B cell (primary cell): ENCODE measurements at regions not wholly inside any gene's neighbourhood (a gene's known extent, or its start where the extent isn't known, plus 50 kb on each side); places are given as distances from the start of the nearest gene placed in this dataset.

Experiments
- ATAC-seq: fragments of 200-7000 bp; cut with Tn5 transposase; one replicate; pipeline ENCODE4 v1.10.0; 2021; ENCODE audit warnings: low read depth, mild to moderate bottlenecking, moderate number of reproducible peaks, moderate library complexity
- CTCF ChIA-PET: fragments of 350-600 bp; sonication (Branson Sonifier 250); formaldehyde crosslinking; loops from one replicate; lab custom pipeline; 2021; ENCODE audit warnings: antibody characterized with exemption, inconsistent platforms; lab: Charles Lee
- POLR2A ChIA-PET: fragments of 350-600 bp; sonication (Branson Sonifier 250); formaldehyde crosslinking; loops from one replicate; lab custom pipeline; 2021; ENCODE audit warnings: antibody characterized with exemption; lab: Charles Lee
- DNase-seq: peaks from one replicate; pipeline ENCODE4 v3.0.0; 2013
- H2AFZ ChIP-seq: 2 replicates; pipeline ENCODE4 v1.6.1; 2012; ENCODE audit warnings: mild to moderate bottlenecking, low read depth, low read length; ENCODE audit not compliant: insufficient read depth, poor library complexity, severe bottlenecking
- H3K27ac ChIP-seq, 2 donors: 1 replicate in 1 of 2; 2 replicates in 1 of 2; pipeline ENCODE4 v1.5.1; 2012 to 2013; ENCODE audit warnings: low read length in 2 of 2, mild to moderate bottlenecking in 2 of 2, moderate library complexity in 1 of 2
- H3K27me3 ChIP-seq, 4 experiments: fragments of 200-600 bp in 1 of 4; sonication (generic) in 1 of 4; replicated peaks in 1 of 4; 1 replicate in 2 of 4; 2 replicates in 2 of 4; pipeline versions ENCODE4 v1.6.1 to v1.7.0; 2013 to 2016; ENCODE audit warnings: low read length in 3 of 4, mild to moderate bottlenecking in 2 of 4, mixed read lengths in 1 of 4, moderate library complexity in 1 of 4; ENCODE audit not compliant: insufficient read depth in 4 of 4, control insufficient read depth in 3 of 4; ENCODE audit errors: control extremely low read depth in 1 of 4
- H3K36me3 ChIP-seq, 2 experiments: replicated peaks in 1 of 2; 1 replicate in 1 of 2; 2 replicates in 1 of 2; pipeline versions ENCODE4 v1.6.1 to v1.7.1; 2013; ENCODE audit warnings: low read length in 1 of 2; ENCODE audit not compliant: insufficient read depth in 2 of 2, control insufficient read depth in 1 of 2; ENCODE audit errors: control extremely low read depth in 1 of 2, extremely low read depth in 1 of 2
- H3K4me1 ChIP-seq, 2 donors: fragments of 200-600 bp in 1 of 2; sonication (generic) in 1 of 2; 1 replicate in 1 of 2; 2 replicates in 1 of 2; pipeline versions ENCODE4 v1.5.1 to v1.6.1; 2013 to 2017; ENCODE audit warnings: low read length in 2 of 2; ENCODE audit not compliant: control insufficient read depth in 2 of 2, insufficient read depth in 2 of 2
- H3K4me2 ChIP-seq: replicated peaks from 2 replicates; pipeline ENCODE3; 2012; ENCODE audit warnings: mild to moderate bottlenecking, low read depth, low read length; ENCODE audit not compliant: poor library complexity, severe bottlenecking
- H3K4me3 ChIP-seq, 5 experiments: fragments of 200-600 bp in 1 of 5; sonication (generic) in 1 of 5; 1 replicate in 3 of 5; 2 replicates in 2 of 5; pipeline versions ENCODE4 v1.5.1 to v1.7.0; 2011 to 2016; ENCODE audit warnings: low read length in 4 of 5, mild to moderate bottlenecking in 4 of 5, low read depth in 2 of 5, control low read depth in 1 of 5, moderate library complexity in 1 of 5; ENCODE audit not compliant: insufficient read depth in 1 of 5; ENCODE audit errors: control extremely low read depth in 1 of 5, extremely low read depth in 1 of 5
- H3K79me2 ChIP-seq: fragments of 200-600 bp; sonication (generic); one replicate; pipeline ENCODE4 v1.6.0; 2016; ENCODE audit warnings: low read length; ENCODE audit not compliant: control insufficient read depth, insufficient read depth
- H3K9ac ChIP-seq: fragments of 200-600 bp; sonication (generic); 2 replicates; pipeline ENCODE4 v1.6.1; 2017; ENCODE audit warnings: mild to moderate bottlenecking, low read length, moderate library complexity
- H3K9me3 ChIP-seq, 3 donors: one replicate each; pipeline versions ENCODE4 v1.6.1 to v1.7.1; 2013; ENCODE audit warnings: low read length in 2 of 3; ENCODE audit not compliant: control insufficient read depth in 2 of 3, insufficient read depth in 1 of 3; ENCODE audit errors: control extremely low read depth in 1 of 3
- H4K20me1 ChIP-seq: 2 replicates; pipeline ENCODE4 v1.6.0; 2012; ENCODE audit warnings: mild to moderate bottlenecking, low read length; ENCODE audit not compliant: insufficient read depth, control insufficient read depth, poor library complexity, severe bottlenecking
- H3K27ac Mint-ChIP-seq: one replicate; pipeline ENCODE4 v1.8.0; 2021; ENCODE audit warnings: mixed read lengths
- H3K27me3 Mint-ChIP-seq: one replicate; pipeline ENCODE4 v1.8.0; 2021; ENCODE audit warnings: mixed read lengths
- H3K4me1 Mint-ChIP-seq: one replicate; pipeline ENCODE4 v1.8.0; 2021; ENCODE audit warnings: mixed read lengths
- H3K4me3 Mint-ChIP-seq: one replicate; pipeline ENCODE4 v1.8.0; 2021; ENCODE audit warnings: mixed read lengths
- H3K9me3 Mint-ChIP-seq: one replicate; pipeline ENCODE4 v1.8.0; 2022; ENCODE audit warnings: mixed read lengths; ENCODE audit not compliant: insufficient read depth
- EZH2 ChIP-seq: IDR thresholded peaks from 2 replicates; pipeline ENCODE4 v1.6.1; 2012; ENCODE audit warnings: borderline replicate concordance, low read depth, mild to moderate bottlenecking, moderate library complexity, low read length; ENCODE audit not compliant: insufficient read depth, poor library complexity, severe bottlenecking
- WGBS: methylation state at CpG from one replicate; pipeline ENCODE4 v1.1.5; 2013; ENCODE audit warnings: missing lambda C conversion rate; ENCODE audit not compliant: insufficient coverage; 5-methylcytosine and 5-hydroxymethylcytosine counted together
- intact Hi-C: fragments of 100-400 bp; cut with micrococcal nuclease; formaldehyde crosslinking; loops from one replicate; pipeline ENCODE4 v1.10.0; 2022
- TF ChIP-seq, protein P1 (sequence below): fragments of 200-600 bp; IDR thresholded peaks from one replicate; pipeline ENCODE4 v1.8.0; 2022; ENCODE audit warnings: antibody characterized with exemption, mild to moderate bottlenecking

DNA sequence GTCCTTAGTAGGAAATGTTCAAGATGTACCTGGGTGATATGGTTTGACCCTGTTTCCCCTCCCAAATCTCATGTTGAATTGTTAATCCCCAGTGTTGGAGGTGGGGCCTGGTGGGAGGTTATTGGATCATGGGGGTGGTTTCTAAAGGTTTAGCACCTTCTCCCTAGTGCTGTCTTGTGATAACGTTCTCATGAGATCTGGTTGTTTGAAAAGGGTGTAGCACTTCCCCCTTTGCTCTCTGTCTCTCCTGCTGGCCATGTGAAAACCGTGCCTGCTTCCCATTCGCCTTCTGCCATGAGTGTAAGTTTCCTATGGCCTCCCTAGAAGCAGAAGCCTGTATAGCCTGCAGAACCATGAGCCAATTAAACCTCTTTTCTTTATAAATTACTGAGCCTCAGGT lies 353.0 kb upstream of the SFSWAP start:
- H3K27me3 ChIP-seq: peaks cover 0 to 3% (median 0%) of the 10 kb centered on the region in 4 experiments
- Mint-ChIP-seq H3K27me3 (peaks cover 37% of the 10 kb centered on the region), H3K4me3 (no peak overlapping the region), H3K9me3 (no peaks in the 10 kb centered on the region), H3K27ac (no peak overlapping the region), H3K4me1 (no peaks in the 10 kb centered on the region)
- DNase-seq (no peak), ATAC-seq (no peak)
- TF ChIP-seq, protein P1, sequence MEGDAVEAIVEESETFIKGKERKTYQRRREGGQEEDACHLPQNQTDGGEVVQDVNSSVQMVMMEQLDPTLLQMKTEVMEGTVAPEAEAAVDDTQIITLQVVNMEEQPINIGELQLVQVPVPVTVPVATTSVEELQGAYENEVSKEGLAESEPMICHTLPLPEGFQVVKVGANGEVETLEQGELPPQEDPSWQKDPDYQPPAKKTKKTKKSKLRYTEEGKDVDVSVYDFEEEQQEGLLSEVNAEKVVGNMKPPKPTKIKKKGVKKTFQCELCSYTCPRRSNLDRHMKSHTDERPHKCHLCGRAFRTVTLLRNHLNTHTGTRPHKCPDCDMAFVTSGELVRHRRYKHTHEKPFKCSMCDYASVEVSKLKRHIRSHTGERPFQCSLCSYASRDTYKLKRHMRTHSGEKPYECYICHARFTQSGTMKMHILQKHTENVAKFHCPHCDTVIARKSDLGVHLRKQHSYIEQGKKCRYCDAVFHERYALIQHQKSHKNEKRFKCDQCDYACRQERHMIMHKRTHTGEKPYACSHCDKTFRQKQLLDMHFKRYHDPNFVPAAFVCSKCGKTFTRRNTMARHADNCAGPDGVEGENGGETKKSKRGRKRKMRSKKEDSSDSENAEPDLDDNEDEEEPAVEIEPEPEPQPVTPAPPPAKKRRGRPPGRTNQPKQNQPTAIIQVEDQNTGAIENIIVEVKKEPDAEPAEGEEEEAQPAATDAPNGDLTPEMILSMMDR: no peak
- no peak for TF ChIP-seq EZH2
- H3K9ac ChIP-seq: no peak overlapping the region
- H3K4me1 ChIP-seq: no peaks in the 10 kb centered on the region
- H4K20me1 ChIP-seq: no peaks in the 10 kb centered on the region
- H3K4me2 ChIP-seq: no peak overlapping the region
- no peaks in the 10 kb centered on the region for H3K9me3 ChIP-seq
- ChIA-PET CTCF (no interaction called here), POLR2A (no interaction called here)
- no peaks in the 10 kb centered on the region for H3K36me3 ChIP-seq
- no peak overlapping the region for H3K27ac ChIP-seq
- H3K4me3 ChIP-seq: no peak overlapping the region
- H3K79me2 ChIP-seq: no peaks in the 10 kb centered on the region
- WGBS: 40% methylated on average over 2 of the region's 3 CpGs
- intact Hi-C loops: no loop called here
- H2AFZ ChIP-seq: no peak overlapping the region

GRCh38 chr12:131362291-131363211 lies 348.3 kb upstream of the SFSWAP start:
- no peak for TF ChIP-seq EZH2
- Histone ChIP-seq H3K27ac (no peak overlapping the region), H2AFZ (no peak overlapping the region), H3K36me3 (no peaks in the 10 kb centered on the region), H3K9ac (no peak overlapping the region), H3K4me2 (no peak overlapping the region), H4K20me1 (no peaks in the 10 kb centered on the region), H3K4me3 (no peak overlapping the region), H3K9me3 (peaks cover 0 to 11% (median 0%) of the 10 kb centered on the region in 3 donors), H3K79me2 (no peaks in the 10 kb centered on the region), H3K4me1 (no peaks in the 10 kb centered on the region), H3K27me3 (no peaks in the 10 kb centered on the region)
- ChIA-PET CTCF (no interaction called here), POLR2A (no interaction called here)
- WGBS: 69% methylated on average over 5 of the region's 12 CpGs
- intact Hi-C loops: no loop called here
- Mint-ChIP-seq H3K4me1 (no peaks in the 10 kb centered on the region), H3K4me3 (no peak overlapping the region), H3K9me3 (no peaks in the 10 kb centered on the region), H3K27ac (no peak overlapping the region), H3K27me3 (peaks cover 13% of the 10 kb centered on the region)
- no peak for DNase-seq
- ATAC-seq: no peak
